PC-9 (cell line): ENCODE measurements at regions not wholly inside any gene's neighbourhood (a gene's known extent, or its start where the extent isn't known, plus 50 kb on each side); places are given as distances from the start of the nearest gene placed in this dataset.

Source experiments
- BruUV-seq: library from RNA; stranded (reverse); fragments of 400-500 nt; replicated peaks from 2 replicates; lab custom pipeline; 2021; lab: Mats Ljungman, UMichigan
- CTCF ChIA-PET: fragments of 300-600 bp; sonication (Branson Sonifier 250); formaldehyde crosslinking; loops from one replicate; lab custom pipeline; 2022; ENCODE audit warnings: antibody characterized with exemption; lab: Charles Lee
- POLR2A ChIA-PET: fragments of 300-600 bp; sonication (Branson Sonifier 250); formaldehyde crosslinking; loops from one replicate; lab custom pipeline; 2022; ENCODE audit warnings: antibody characterized with exemption; ENCODE audit not compliant: unreplicated experiment; lab: Charles Lee
- DNase-seq, 2 experiments: peaks; one replicate each; pipeline versions ENCODE4 v3.0.0 to v3.0.0-alpha.2; 2015 to 2022; ENCODE audit warnings: mixed read lengths in 1 of 2
- H2AFZ ChIP-seq: fragments of 200-600 bp; sonication (generic); 2 replicates; pipeline ENCODE4 v1.8.1; 2017; ENCODE audit warnings: antibody characterized with exemption
- H3F3A ChIP-seq: fragments of 200-600 bp; sonication (generic); 2 replicates; pipeline ENCODE4 v1.8.1; 2017; ENCODE audit warnings: antibody characterized with exemption, mild to moderate bottlenecking, low read depth; ENCODE audit not compliant: insufficient read depth
- H3K27ac ChIP-seq: fragments of 200-600 bp; sonication (generic); 2 replicates; pipeline ENCODE4 v1.6.1; 2016; ENCODE audit warnings: mixed run types
- H3K27me3 ChIP-seq: fragments of 200-600 bp; sonication (generic); 2 replicates; pipeline ENCODE4 v1.6.1; 2016; ENCODE audit warnings: low read depth, mixed run types; ENCODE audit not compliant: insufficient read depth
- H3K36me3 ChIP-seq: fragments of 200-600 bp; sonication (generic); 2 replicates; pipeline ENCODE4 v1.6.1; 2016; ENCODE audit warnings: low read depth, mixed run types
- H3K4me1 ChIP-seq: fragments of 200-600 bp; sonication (generic); replicated peaks from 2 replicates; pipeline ENCODE4 v1.6.1; 2016; ENCODE audit warnings: mixed run types; ENCODE audit not compliant: insufficient read depth
- H3K4me2 ChIP-seq: fragments of 200-600 bp; sonication (generic); 2 replicates; pipeline ENCODE4 v1.6.1; 2017; ENCODE audit warnings: mixed run types
- H3K4me3 ChIP-seq: fragments of 200-600 bp; sonication (generic); 2 replicates; pipeline ENCODE4 v1.6.1; 2016; ENCODE audit warnings: mixed run types
- H3K79me2 ChIP-seq: fragments of 200-600 bp; sonication (generic); 2 replicates; pipeline ENCODE4 v1.6.1; 2017; ENCODE audit warnings: low read depth, mixed run types
- H3K9me2 ChIP-seq: fragments of 200-600 bp; sonication (generic); 2 replicates; pipeline ENCODE4 v1.8.1; 2017; ENCODE audit warnings: mild to moderate bottlenecking; ENCODE audit not compliant: insufficient read depth
- H3K9me3 ChIP-seq: fragments of 200-600 bp; sonication (generic); 2 replicates; pipeline ENCODE4 v1.8.1; 2016; ENCODE audit warnings: low read depth; ENCODE audit not compliant: insufficient read depth
- H4K20me1 ChIP-seq: fragments of 200-600 bp; sonication (generic); 2 replicates; pipeline ENCODE4 v1.8.1; 2017; ENCODE audit not compliant: insufficient read depth
- EZH2 ChIP-seq: fragments of 200-600 bp; sonication (generic); IDR thresholded peaks from 2 replicates; pipeline ENCODE4 v1.8.0; 2017; ENCODE audit warnings: antibody characterized with exemption, low read depth
- intact Hi-C: fragments of 100-400 bp; cut with micrococcal nuclease; formaldehyde crosslinking; loops from one replicate; pipeline ENCODE4 v1.10.0; 2022; ENCODE audit not compliant: unreplicated experiment
- TF ChIP-seq, protein P1 (sequence below): fragments of 200-600 bp; sonication (generic); conservative IDR thresholded peaks from 2 replicates; pipeline ENCODE4 v1.6.1; 2017; ENCODE audit warnings: mixed run types, antibody characterized with exemption, mild to moderate bottlenecking, moderate library complexity

DNA sequence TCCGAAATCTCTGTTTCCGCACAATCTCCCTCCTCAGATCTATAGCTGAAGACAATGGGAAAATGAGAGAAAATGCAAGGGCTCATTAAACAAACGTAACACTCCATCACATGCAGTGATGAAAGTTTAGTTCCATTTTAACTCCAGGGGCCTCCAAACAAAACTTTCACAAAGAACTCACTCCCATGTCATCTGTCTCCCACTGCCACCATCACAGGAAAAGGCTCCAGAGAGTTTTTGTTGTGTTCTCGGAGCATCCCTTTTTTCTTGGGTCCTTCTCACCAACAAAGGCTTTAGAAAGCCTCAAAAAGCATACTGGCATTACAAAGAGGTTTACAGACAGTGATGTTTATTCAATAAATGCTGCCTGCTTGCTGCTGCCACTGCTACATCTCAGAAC is 339.6 kb downstream of the TPBG start:
- Histone ChIP-seq H2AFZ (no peak overlapping the region), H3K4me3 (no peak overlapping the region), H3K36me3 (no peaks in the 10 kb centered on the region), H3K9me3 (no peaks in the 10 kb centered on the region), H3K27me3 (no peaks in the 10 kb centered on the region), H3K79me2 (no peaks in the 10 kb centered on the region), H3K4me1 (no peaks in the 10 kb centered on the region), H3K4me2 (no peak overlapping the region), H3F3A (no peaks in the 10 kb centered on the region), H3K27ac (no peak overlapping the region), H4K20me1 (no peaks in the 10 kb centered on the region), H3K9me2 (no peaks in the 10 kb centered on the region)
- TF ChIP-seq, protein P1, sequence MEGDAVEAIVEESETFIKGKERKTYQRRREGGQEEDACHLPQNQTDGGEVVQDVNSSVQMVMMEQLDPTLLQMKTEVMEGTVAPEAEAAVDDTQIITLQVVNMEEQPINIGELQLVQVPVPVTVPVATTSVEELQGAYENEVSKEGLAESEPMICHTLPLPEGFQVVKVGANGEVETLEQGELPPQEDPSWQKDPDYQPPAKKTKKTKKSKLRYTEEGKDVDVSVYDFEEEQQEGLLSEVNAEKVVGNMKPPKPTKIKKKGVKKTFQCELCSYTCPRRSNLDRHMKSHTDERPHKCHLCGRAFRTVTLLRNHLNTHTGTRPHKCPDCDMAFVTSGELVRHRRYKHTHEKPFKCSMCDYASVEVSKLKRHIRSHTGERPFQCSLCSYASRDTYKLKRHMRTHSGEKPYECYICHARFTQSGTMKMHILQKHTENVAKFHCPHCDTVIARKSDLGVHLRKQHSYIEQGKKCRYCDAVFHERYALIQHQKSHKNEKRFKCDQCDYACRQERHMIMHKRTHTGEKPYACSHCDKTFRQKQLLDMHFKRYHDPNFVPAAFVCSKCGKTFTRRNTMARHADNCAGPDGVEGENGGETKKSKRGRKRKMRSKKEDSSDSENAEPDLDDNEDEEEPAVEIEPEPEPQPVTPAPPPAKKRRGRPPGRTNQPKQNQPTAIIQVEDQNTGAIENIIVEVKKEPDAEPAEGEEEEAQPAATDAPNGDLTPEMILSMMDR = no peak
- TF ChIP-seq EZH2 = no peak
- no peak for DNase-seq
- CTCF ChIA-PET = no interaction called here
- no TSS peak for BruUV-seq
- intact Hi-C loops = no loop called here
- POLR2A ChIA-PET = no interaction called here

DNA sequence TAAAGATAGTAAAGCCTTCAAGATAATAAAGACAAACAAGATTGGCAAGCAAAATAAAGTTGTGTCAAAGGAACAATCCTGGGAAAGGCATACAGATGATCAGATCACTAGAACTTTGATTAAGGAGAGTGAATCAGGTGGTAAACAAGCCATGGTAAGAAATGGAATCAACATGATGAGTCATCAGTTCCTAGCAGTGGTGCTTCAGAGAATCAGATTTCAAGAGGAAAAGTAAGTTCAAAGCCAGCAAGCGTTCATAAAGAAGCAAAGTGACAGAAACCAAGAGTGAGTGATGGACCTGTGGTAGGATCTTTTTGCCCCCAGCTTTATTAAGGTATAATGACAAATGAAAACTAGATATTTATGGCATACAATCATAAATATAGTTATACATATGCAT is 340.4 kb downstream of the TPBG start:
- H3K9me3 ChIP-seq = no peaks in the 10 kb centered on the region
- no peak overlapping the region for H3K4me3 ChIP-seq

DNA sequence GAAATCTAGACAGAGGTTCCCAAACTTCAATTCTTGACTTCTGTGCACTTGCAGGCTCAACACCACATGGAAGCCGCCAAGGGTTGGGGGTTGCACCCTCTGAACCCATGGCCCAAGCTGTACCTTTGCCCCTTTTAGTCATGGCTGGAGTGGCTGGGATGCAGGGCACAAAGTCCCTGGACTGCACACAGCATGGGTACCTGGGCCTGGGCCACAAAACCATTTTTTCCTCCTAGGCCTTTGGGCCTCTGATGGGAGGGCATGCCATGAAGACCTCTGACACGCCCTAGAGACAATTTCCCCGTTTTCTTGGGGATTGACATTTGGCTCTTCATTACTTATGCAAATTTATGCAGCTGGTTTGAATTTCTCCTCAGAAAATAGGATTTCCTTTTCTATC is 342.0 kb downstream of the TPBG start:
- Histone ChIP-seq H2AFZ (no peak overlapping the region), H3K9me2 (no peaks in the 10 kb centered on the region), H3K36me3 (no peaks in the 10 kb centered on the region), H3K79me2 (no peaks in the 10 kb centered on the region), H3K27me3 (no peaks in the 10 kb centered on the region), H3K9me3 (no peaks in the 10 kb centered on the region), H3K4me2 (no peak overlapping the region), H4K20me1 (no peaks in the 10 kb centered on the region), H3F3A (no peaks in the 10 kb centered on the region), H3K4me3 (no peak overlapping the region), H3K4me1 (no peaks in the 10 kb centered on the region), H3K27ac (no peak overlapping the region)
- no peak for DNase-seq
- ChIA-PET CTCF (no interaction called here), POLR2A (no interaction called here)
- TF ChIP-seq EZH2 = no peak
- TF ChIP-seq, protein P1 = no peak
- BruUV-seq = no TSS peak
- intact Hi-C loops = no loop called here

More for the DNA sequence above, 340.4 kb downstream of the TPBG start:
- no peaks in the 10 kb centered on the region for H3K4me1 ChIP-seq
- no peaks in the 10 kb centered on the region for H3K36me3 ChIP-seq
- ChIA-PET CTCF (no interaction called here), POLR2A (no interaction called here)
- no TSS peak for BruUV-seq
- DNase-seq = no peak
- no peaks in the 10 kb centered on the region for H3K27me3 ChIP-seq
- no peaks in the 10 kb centered on the region for H3K9me2 ChIP-seq
- no peak for TF ChIP-seq EZH2
- TF ChIP-seq, protein P1 = no peak
- no peak overlapping the region for H3K4me2 ChIP-seq
- no peak overlapping the region for H3K27ac ChIP-seq
- H3F3A ChIP-seq = no peaks in the 10 kb centered on the region
- H4K20me1 ChIP-seq = no peaks in the 10 kb centered on the region
- H3K79me2 ChIP-seq = no peaks in the 10 kb centered on the region
- intact Hi-C loops = no loop called here
- no peak overlapping the region for H2AFZ ChIP-seq
